Right ventricle myocardium superior (tissue), 1 donor: ENCODE measurements at regions not wholly inside any gene's neighbourhood (a gene's known extent, or its start where the extent isn't known, plus 50 kb on each side); places are given as distances from the start of the nearest gene placed in this dataset.
"Not testable (repeated sequence)": the region's sequence is repeated elsewhere in the genome, so short reads cannot be mapped to it uniquely, and the experiment has no call there.

ENCODE experiments used
- ATAC-seq: fragments of 200-7000 bp; cut with Tn5 transposase; one replicate; pipeline ENCODE4 v1.9.1; 2020; ENCODE audit warnings: mild to moderate bottlenecking; ENCODE audit not compliant: poor library complexity
- DNase-seq: peaks from one replicate; pipeline ENCODE4 v3.0.0-alpha.2; 2020
- intact Hi-C: fragments of 100-400 bp; cut with DNase I; formaldehyde crosslinking; loops from one replicate; pipeline ENCODE4 v1.11.2; 2022
- donor health status: DM: no; HTN: yes; CAD: no; lungs with severe emphysema.

DNA sequence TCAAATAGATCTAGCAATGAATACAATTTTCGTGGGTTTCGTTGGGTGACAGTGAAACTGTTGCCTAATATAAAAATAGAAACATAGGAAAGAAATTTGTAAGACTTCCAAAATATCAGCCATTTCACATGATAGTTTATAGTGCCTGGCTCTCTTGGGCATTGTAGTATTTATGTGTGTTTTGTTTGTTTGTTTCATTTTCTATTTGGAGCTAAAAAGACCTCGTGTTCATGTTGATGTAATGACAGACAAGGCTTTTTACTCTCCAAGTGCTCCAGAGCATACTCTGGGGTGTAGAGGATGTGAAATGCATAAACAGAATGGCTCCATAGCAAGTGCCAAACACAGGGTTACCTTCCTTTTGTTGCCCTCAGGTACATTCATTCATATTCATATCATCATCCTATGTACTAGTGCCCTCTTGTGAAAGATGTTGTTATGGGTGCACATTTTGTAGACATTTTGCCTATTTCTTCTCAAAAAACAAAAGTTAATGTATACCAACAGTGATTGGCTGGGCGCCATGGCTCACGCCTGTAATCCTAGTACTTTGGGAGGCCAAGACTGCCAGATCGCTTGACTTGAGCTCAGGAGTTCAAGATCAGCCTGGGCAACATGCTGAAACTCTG, 100.7 kb upstream of the AMOT start:
- no peak for ATAC-seq
- intact Hi-C loops = no loop called here
- DNase-seq = no peak

DNA sequence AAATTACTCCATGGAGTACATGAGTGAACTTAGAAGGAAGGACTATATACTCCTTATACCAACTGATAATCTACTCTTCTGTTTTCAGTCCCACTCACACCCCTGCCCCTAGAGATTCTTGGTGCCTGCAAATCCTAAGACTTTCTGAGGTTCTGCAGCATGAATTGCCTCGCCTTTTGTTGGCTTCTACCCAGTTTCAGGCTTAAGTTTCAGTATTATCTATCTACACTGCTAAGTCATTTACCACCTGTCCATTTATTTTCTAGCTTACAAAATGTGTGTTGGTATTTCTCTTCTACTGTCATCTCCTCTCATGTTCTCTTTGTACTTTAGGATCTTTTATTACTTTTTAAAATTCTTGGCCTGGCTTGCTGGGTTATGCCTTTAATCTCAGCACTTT, 94.4 kb upstream of the AMOT start:
- intact Hi-C loops = no loop called here
- DNase-seq = no peak
- no peak for ATAC-seq

DNA sequence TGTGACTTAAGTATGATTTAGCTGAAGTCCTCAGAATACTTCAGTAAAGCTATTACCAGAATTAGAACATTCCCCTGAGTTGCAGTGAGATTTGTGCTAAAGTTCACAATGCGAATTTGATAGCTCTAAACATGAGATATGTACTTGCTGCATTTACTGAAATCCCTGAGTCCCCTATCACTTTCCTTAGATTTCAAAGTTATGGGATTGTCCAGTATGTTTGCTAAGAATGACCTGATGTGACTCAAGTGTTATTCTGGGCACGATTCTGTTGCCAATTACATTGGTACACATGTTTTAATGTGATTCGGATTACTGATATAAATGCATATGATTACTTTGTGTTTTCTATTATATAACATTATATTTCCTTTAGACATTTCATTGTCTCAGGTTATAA, 91.3 kb upstream of the AMOT start:
- DNase-seq = no peak
- ATAC-seq = no peak
- intact Hi-C loops = no loop called here

DNA sequence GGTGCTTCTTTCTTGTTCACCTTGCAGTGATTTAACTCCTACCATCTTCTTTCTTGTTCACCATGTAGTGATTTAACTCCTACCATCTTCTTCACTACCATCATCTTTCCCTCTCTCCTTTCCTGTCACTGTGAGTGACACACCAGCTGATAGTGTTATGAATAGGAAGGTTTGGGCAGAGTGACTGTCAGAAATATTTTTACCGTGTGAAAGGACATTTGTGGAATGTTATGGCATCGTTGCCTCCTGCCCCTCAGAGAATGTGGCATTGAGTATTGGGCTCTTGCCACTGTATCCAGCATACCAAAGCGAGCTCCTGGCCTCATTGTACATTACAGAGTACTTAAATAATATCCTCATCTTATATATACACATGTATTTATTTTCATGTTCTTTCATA, 90.8 kb upstream of the AMOT start:
- DNase-seq (no peak), ATAC-seq (no peak)
- intact Hi-C loops = no loop called here

DNA sequence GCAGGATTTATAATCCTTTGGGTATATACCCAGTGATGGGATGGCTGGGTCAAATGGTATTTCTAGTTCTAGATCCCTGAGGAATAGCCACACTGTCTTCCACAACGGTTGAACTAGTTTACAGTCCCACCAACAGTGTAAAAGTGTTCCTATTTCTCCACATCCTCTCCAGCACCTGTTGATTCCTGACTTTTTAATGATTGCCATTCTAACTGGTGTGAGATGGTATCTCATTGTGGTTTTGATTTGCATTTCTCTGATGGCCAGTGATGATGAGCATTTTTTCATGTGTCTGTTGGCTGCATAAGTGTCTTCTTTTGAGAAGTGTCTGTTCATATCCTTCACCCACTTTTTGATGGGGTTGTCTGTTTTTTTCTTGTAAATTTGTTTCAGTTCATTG, 82.8 kb upstream of the AMOT start:
- intact Hi-C loops, DNase-seq, ATAC-seq: not testable (repeated sequence)

DNA sequence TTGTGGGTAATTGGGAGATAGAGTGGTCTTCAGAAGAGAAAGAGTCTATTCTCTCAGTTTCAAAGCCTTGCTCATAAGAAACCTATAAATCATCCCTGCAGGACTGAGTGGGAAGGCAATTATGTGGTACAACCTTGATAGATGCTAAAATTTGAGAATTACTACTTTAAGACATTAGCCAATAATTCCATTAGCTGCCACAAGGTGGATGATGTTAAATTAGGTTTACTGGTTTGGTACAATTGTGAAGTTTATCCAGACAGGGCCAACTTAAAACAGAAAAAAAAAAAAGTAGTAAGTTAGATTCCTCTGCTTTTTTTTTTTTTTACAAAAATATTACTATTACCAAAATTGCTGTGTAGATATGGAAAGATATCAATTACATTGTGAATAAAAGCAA, 73.2 kb upstream of the AMOT start:
- no peak for ATAC-seq
- intact Hi-C loops = no loop called here
- no peak for DNase-seq

DNA sequence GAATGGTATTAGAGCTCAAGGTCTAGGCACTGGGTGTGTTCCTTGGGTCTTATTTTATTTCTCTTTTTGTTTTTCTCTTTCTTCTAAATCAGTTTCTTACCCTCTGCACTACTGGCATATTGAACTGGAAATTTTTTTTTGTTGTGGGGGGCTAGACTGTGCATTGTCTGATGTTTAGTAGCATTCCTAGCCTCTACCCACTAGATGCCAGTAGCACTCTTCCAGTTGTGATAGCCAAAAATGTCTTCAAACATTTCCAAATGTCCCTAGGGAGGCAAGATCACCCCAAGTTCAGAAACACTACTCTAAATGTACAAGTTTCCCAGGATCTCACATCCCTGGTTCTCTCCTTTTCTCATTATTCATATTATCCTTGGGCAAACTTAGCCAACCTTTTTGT, 69.8 kb upstream of the AMOT start:
- intact Hi-C loops = no loop called here
- DNase-seq (no peak), ATAC-seq (no peak)

DNA sequence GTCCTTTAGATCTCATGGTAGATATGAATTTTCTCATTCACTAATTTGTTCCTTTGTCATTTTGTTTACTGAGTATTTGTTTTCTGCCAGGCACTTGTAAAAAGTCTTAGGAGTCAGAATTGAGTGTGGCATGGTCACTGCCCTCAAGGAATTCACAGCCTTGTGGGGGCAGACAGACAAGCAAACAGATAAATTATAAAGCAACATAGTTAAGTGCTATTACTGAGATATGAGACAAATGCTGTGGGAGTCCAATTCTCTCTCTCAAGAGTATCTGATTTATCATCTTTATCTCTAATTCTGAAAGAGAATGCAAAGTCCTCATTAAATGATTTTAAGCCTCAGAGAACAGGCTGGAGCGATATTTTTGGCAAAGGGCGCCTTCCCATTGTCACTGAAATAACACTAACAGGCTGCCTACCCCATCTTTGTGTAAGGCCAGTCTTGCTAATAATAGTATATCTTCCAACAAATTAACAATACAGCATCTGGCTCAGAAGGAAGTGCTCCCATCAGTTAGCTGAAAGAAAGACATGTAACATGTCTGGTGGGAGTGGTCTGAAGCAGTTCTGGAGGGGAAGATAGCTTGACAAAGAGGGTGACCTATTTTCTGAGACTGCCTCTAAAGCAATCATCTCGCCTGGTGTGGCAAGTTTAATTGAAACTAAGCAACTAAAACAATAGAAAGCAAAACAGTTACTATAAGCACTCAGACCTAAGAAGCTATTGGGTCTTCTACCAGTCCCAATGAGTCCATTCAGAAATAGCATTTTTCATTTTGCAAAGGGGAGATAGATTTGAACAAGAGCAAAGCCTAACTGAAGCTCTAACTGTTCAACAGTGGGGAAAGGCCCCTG, 61.5 kb upstream of the AMOT start:
- DNase-seq (no peak), ATAC-seq (no peak)
- intact Hi-C loops = no loop called here

DNA sequence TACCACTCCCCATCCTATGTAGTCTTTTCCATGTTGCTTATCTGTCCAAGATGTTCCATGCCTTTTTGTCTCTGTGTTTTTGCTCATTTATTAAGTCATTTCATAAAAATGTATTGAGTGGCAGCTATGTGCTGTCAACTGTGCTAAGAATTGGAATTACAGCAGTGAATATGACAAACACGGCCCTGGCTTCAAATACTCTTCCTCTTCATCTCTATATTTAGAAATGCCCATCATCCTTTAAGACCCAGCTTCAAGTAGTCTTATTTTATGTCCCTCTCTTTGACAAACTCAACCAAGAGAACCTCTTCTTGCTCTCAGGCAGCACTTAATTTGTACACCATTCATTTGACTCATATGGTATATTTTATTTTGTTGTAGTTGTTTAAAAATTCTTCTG, 55.4 kb upstream of the AMOT start:
- ATAC-seq (no peak), DNase-seq (no peak)
- intact Hi-C loops = no loop called here
